Myocyte (in vitro differentiated cells): ENCODE measurements at regions not wholly inside any gene's neighbourhood (a gene's known extent, or its start where the extent isn't known, plus 50 kb on each side); places are given as distances from the start of the nearest gene placed in this dataset.

Experiments used
- DNase-seq: peaks from one replicate; pipeline ENCODE4 v3.0.0-alpha.2; 2012; ENCODE audit warnings: low read depth

DNA sequence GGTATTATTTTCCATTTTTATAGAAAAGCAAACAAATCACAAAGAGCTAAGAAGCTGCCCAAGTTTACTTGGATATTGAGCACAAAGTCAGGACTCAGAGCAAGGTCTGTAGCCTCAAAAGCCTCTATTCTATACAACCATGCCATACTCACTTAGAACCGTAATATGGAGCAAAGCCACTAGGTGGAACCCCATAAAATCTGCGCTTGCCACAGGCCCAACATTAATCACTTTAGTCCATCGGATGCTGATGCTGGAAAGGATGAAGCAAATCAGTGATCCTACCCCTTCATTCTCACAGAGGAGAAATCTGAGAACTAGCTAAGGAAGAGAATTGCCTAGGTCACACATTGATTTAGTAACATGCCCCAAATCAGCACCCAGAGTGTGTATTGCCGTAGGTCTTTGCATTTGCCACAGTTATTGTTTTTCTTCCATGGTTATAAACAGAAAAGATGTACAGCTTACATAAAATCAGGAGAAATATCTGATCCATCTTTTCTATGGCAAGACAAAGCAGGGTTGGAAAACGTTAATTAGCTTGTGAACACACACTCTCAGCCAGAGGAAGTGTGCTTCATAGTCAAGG, 56.7 kb upstream of the RAB38 start:
- peak; percentile 53 for DNase-seq

DNA sequence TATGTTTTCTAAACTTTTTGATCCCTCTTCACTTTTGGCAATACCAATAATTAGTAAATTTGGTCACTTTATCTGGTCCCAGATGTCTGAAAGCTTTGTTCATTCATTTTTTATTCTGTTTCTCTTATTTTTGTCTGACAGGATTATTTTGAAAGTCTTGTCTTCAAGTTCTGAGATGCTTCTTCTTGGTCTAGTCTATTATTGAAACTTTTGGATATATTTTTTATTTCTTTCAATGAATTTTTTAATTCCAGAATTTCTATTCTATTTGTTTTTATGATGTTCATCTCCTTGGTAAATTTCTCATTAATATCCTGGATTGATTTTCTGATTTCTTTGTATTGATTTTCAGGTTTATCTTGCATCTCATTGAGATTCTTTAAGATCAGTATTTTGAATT, 54.1 kb upstream of the RAB38 start:
- DNase-seq, result no peak
